H1 (cell line): ENCODE measurements at regions not wholly inside any gene's neighbourhood (a gene's known extent, or its start where the extent isn't known, plus 50 kb on each side); places are given as distances from the start of the nearest gene placed in this dataset.

ENCODE experiments used
- CTCF ChIA-PET: fragments of 300-600 bp; sonication (Branson Sonifier 250); formaldehyde crosslinking; loops from one replicate; lab custom pipeline; 2021; ENCODE audit not compliant: partially characterized antibody; lab: Charles Lee
- POLR2A ChIA-PET: fragments of 300-600 bp; sonication (Branson Sonifier 250); formaldehyde crosslinking; loops from one replicate; lab custom pipeline; 2021; ENCODE audit warnings: inconsistent platforms; ENCODE audit not compliant: partially characterized antibody; lab: Charles Lee
- DNase-seq, 2 experiments: peaks; one replicate each; pipeline versions ENCODE4 v3.0.0 to v3.0.0-alpha.2; 2010 to 2022; ENCODE audit warnings: low spot score in 2 of 2, low read depth in 1 of 2, mixed read lengths in 1 of 2
- FAIRE-seq: peaks from 2 replicates; lab custom pipeline; 2011; peaks lifted over from hg19 to GRCh38; lab: Jason Lieb, UNC
- H2AFZ ChIP-seq: 2 replicates; pipeline ENCODE4 v1.8.1; 2012; ENCODE audit warnings: low read length, inconsistent platforms
- H2AK5ac ChIP-seq: 2 replicates; pipeline ENCODE4 v1.6.1; 2013; ENCODE audit warnings: low read depth, low read length
- H2BK120ac ChIP-seq: replicated peaks from 2 replicates; pipeline ENCODE3; 2013; ENCODE audit warnings: low read depth, low read length, inconsistent platforms
- H2BK12ac ChIP-seq: 2 replicates; pipeline ENCODE4 v1.6.1; 2013; ENCODE audit warnings: low read depth, low read length
- H2BK15ac ChIP-seq: 2 replicates; pipeline ENCODE4 v1.6.1; 2013; ENCODE audit warnings: low read length
- H2BK20ac ChIP-seq: 2 replicates; pipeline ENCODE4 v1.6.1; 2013; ENCODE audit warnings: low read length
- H2BK5ac ChIP-seq: 2 replicates; pipeline ENCODE4 v1.6.1; 2013; ENCODE audit warnings: low read depth, low read length
- H3K14ac ChIP-seq: 2 replicates; pipeline ENCODE4 v1.6.1; 2013; ENCODE audit warnings: inconsistent platforms; ENCODE audit not compliant: insufficient read length
- H3K18ac ChIP-seq: 2 replicates; pipeline ENCODE4 v1.6.1; 2013; ENCODE audit warnings: low read length; ENCODE audit errors: extremely low read depth
- H3K23ac ChIP-seq: 2 replicates; pipeline ENCODE4 v1.6.1; 2013; ENCODE audit warnings: inconsistent platforms; ENCODE audit not compliant: insufficient read length
- H3K23me2 ChIP-seq: 2 replicates; pipeline ENCODE4 v1.6.1; 2013; ENCODE audit warnings: low read depth, low read length
- H3K27ac ChIP-seq: 2 replicates; pipeline ENCODE4 v1.6.1; 2011; ENCODE audit warnings: low read depth, low read length, inconsistent platforms
- H3K27me3 ChIP-seq, 4 experiments: replicated peaks in 1 of 4; 1 replicate in 1 of 4; 2 replicates in 3 of 4; pipeline versions ENCODE4 v1.6.1 to v1.8.1; 2011 to 2013; ENCODE audit warnings: low read length in 3 of 4, mild to moderate bottlenecking in 3 of 4, inconsistent platforms in 2 of 4, mixed read lengths in 2 of 4, moderate library complexity in 1 of 4; ENCODE audit not compliant: control insufficient read depth in 3 of 4, insufficient read depth in 3 of 4; ENCODE audit errors: extremely low read depth in 1 of 4
- H3K36me3 ChIP-seq, 4 experiments: 2 replicates each; pipeline versions ENCODE4 v1.6.1 to v1.8.1; 2011 to 2013; ENCODE audit warnings: mild to moderate bottlenecking in 4 of 4, low read length in 3 of 4, moderate library complexity in 2 of 4, control low read depth in 1 of 4, inconsistent platforms in 1 of 4; ENCODE audit not compliant: insufficient read depth in 4 of 4, control insufficient read depth in 2 of 4
- H3K4ac ChIP-seq: replicated peaks from 2 replicates; pipeline ENCODE3; 2013; ENCODE audit warnings: low read length, low read depth, mixed read lengths, inconsistent platforms; ENCODE audit not compliant: insufficient read length
- H3K4me1 ChIP-seq, 4 experiments: replicated peaks in 1 of 4; 1 replicate in 1 of 4; 2 replicates in 3 of 4; pipeline versions ENCODE4 v1.6.1 to v1.8.1; 2011 to 2013; ENCODE audit warnings: low read length in 3 of 4, inconsistent platforms in 2 of 4, mixed read lengths in 1 of 4; ENCODE audit not compliant: insufficient read depth in 4 of 4, control insufficient read depth in 3 of 4
- H3K4me2 ChIP-seq, 2 experiments: 2 replicates each; pipeline versions ENCODE4 v1.6.1 to v1.8.1; 2011 to 2013; ENCODE audit warnings: low read depth in 2 of 2, low read length in 2 of 2, control low read depth in 1 of 2, inconsistent platforms in 1 of 2, mild to moderate bottlenecking in 1 of 2; ENCODE audit not compliant: insufficient read depth in 1 of 2
- H3K4me3 ChIP-seq, 4 experiments: fragments of 200-600, 300-600 bp in 1 of 4; sonication (generic), shearing (Covaris generic), sonication (Bioruptor Twin) in 1 of 4; 2 replicates each; pipeline versions ENCODE4 v1.5.1 to v1.8.1; 2011 to 2016; ENCODE audit warnings: low read length in 4 of 4, low read depth in 3 of 4, control low read depth in 2 of 4, inconsistent platforms in 2 of 4, mild to moderate bottlenecking in 2 of 4, mixed read lengths in 1 of 4, moderate library complexity in 1 of 4; ENCODE audit not compliant: insufficient read depth in 2 of 4; ENCODE audit errors: extremely low read depth in 1 of 4
- H3K56ac ChIP-seq: replicated peaks from 2 replicates; pipeline ENCODE3; 2013; ENCODE audit warnings: low read depth, mild to moderate bottlenecking, mixed read lengths, low read length, inconsistent platforms; ENCODE audit not compliant: insufficient read length
- H3K79me1 ChIP-seq: 2 replicates; pipeline ENCODE4 v1.6.1; 2013; ENCODE audit warnings: low read depth, low read length, control low read depth
- H3K79me2 ChIP-seq, 2 experiments: 2 replicates each; pipeline versions ENCODE4 v1.6.1 to v1.8.1; 2012 to 2013; ENCODE audit warnings: low read length in 2 of 2, mild to moderate bottlenecking in 2 of 2, inconsistent platforms in 1 of 2; ENCODE audit not compliant: insufficient read depth in 2 of 2, control insufficient read depth in 1 of 2
- H3K9ac ChIP-seq, 4 experiments: replicated peaks in 1 of 4; 1 replicate in 1 of 4; 2 replicates in 3 of 4; pipeline versions ENCODE4 v1.6.1 to v1.8.1; 2011 to 2013; ENCODE audit warnings: low read depth in 3 of 4, low read length in 3 of 4, control low read depth in 2 of 4, mild to moderate bottlenecking in 2 of 4, moderate library complexity in 2 of 4, inconsistent platforms in 1 of 4; ENCODE audit errors: extremely low read depth in 1 of 4
- H3K9me3 ChIP-seq, 2 experiments: 2 replicates each; pipeline versions ENCODE4 v1.6.1 to v1.8.1; 2012 to 2013; ENCODE audit warnings: mild to moderate bottlenecking in 2 of 2, moderate library complexity in 2 of 2, control low read depth in 1 of 2, inconsistent platforms in 1 of 2, low read depth in 1 of 2, low read length in 1 of 2, mixed read lengths in 1 of 2; ENCODE audit not compliant: insufficient read depth in 2 of 2
- H4K20me1 ChIP-seq, 2 experiments: replicated peaks in 1 of 2; 2 replicates each; pipeline versions ENCODE3 to v1.8.1; 2011 to 2013; ENCODE audit warnings: inconsistent platforms in 2 of 2, low read length in 2 of 2, mild to moderate bottlenecking in 1 of 2; ENCODE audit not compliant: insufficient read depth in 2 of 2, control insufficient read depth in 1 of 2
- H4K5ac ChIP-seq: 2 replicates; pipeline ENCODE4 v1.6.1; 2013; ENCODE audit warnings: low read length, low read depth, mixed read lengths, inconsistent platforms; ENCODE audit not compliant: insufficient read length
- H4K8ac ChIP-seq: 2 replicates; pipeline ENCODE4 v1.8.0; 2013; ENCODE audit warnings: mild to moderate bottlenecking, moderate library complexity, low read length, inconsistent platforms; ENCODE audit not compliant: insufficient read depth; ENCODE audit errors: extremely low read depth
- H4K91ac ChIP-seq: replicated peaks from 2 replicates; pipeline ENCODE3; 2013; ENCODE audit warnings: low read length, mixed read lengths, inconsistent platforms; ENCODE audit not compliant: insufficient read length
- EGR1 ChIP-seq: IDR thresholded peaks from 2 replicates; pipeline ENCODE4 v1.6.1; 2011; ENCODE audit warnings: low read depth, low read length, borderline replicate concordance
- SIRT6 ChIP-seq: IDR thresholded peaks from one replicate; pipeline ENCODE4 v1.7.1; 2012; ENCODE audit warnings: low read length, inconsistent platforms
- SP1 ChIP-seq: IDR thresholded peaks from 2 replicates; pipeline ENCODE4 v1.6.1; 2011; ENCODE audit warnings: low read depth, low read length
- SUZ12 ChIP-seq: fragments of 200-600 bp; sonication (generic); IDR thresholded peaks from 2 replicates; pipeline ENCODE4 v1.6.1; 2012; ENCODE audit warnings: mild to moderate bottlenecking, inconsistent platforms, low read length, moderate library complexity, mixed read lengths
- YY1 ChIP-seq: IDR thresholded peaks from 2 replicates; pipeline ENCODE4 v1.6.1; 2011; ENCODE audit warnings: low read depth, mild to moderate bottlenecking, low read length

- FAIRE-seq = no peak
- no peak overlapping the region for H4K5ac ChIP-seq
- no peak overlapping the region for H2BK15ac ChIP-seq
- no peaks in the 10 kb centered on the region for H3K27me3 ChIP-seq
- no peak overlapping the region; the same call in 1 of the 2 replicates for H2AFZ ChIP-seq
- H3K9me3 ChIP-seq = no peaks in the 10 kb centered on the region
- no peaks in the 10 kb centered on the region for H4K20me1 ChIP-seq
- H3K14ac ChIP-seq = no peak overlapping the region
- no peak overlapping the region for H2BK20ac ChIP-seq
- ChIA-PET CTCF (no interaction called here), POLR2A (no interaction called here)
- H3K79me2 ChIP-seq = no peaks in the 10 kb centered on the region
- no peak overlapping the region for H4K8ac ChIP-seq
- H3K23ac ChIP-seq = no peak overlapping the region
- DNase-seq = no peak
- H3K4ac ChIP-seq = no peak overlapping the region
- H3K23me2 ChIP-seq = no peaks in the 10 kb centered on the region
- no peak overlapping the region for H3K56ac ChIP-seq
- H2BK5ac ChIP-seq = no peak overlapping the region
- H2BK12ac ChIP-seq = no peak overlapping the region
- no peaks in the 10 kb centered on the region for H3K36me3 ChIP-seq
- H3K4me3 ChIP-seq = no peak overlapping the region
- no peak overlapping the region for H3K9ac ChIP-seq
- TF ChIP-seq SIRT6 (no peak), EGR1 (no peak), SP1 (no peak), SUZ12 (no peak), YY1 (no peak)
- H3K4me2 ChIP-seq = no peak overlapping the region
- H2BK120ac ChIP-seq = no peak overlapping the region
- H3K79me1 ChIP-seq = no peaks in the 10 kb centered on the region
- H3K27ac ChIP-seq = no peak overlapping the region
- H4K91ac ChIP-seq = no peak overlapping the region
- H3K18ac ChIP-seq = no peak overlapping the region
- no peaks in the 10 kb centered on the region for H3K4me1 ChIP-seq
- no peak overlapping the region for H2AK5ac ChIP-seq
Measured at GRCh38 chr7:12127455-12127854, 83.6 kb upstream of the TMEM106B start.
